GM12873 (cell line): ENCODE measurements at regions not wholly inside any gene's neighbourhood (a gene's known extent, or its start where the extent isn't known, plus 50 kb on each side); places are given as distances from the start of the nearest gene placed in this dataset.

Experiments used
- CTCF ChIP-seq: IDR thresholded peaks from 2 replicates; pipeline ENCODE4 v1.5.1; 2012; ENCODE audit warnings: low read depth, mild to moderate bottlenecking, moderate library complexity, low read length, control low read depth; ENCODE audit not compliant: insufficient read depth; ENCODE audit errors: missing control alignments

DNA sequence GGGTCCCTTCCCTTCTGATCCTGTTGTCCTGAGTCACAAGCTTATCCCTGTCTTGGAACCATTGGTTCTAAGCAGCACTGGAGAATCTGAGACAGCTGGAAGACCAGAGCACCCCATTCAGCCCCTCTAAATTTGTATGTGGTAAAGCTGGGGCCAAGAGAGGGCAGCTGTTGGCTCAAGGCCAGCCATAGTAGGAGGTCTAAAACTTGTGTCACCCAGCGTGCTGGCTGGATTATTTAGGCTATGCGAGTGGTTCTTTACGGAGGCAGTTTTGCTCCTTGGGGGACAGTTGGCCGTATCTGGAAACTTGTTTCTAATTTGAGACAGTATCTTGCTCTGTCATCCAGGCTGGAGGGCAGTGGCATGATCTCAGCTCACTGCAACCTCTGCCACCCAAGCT lies 69.6 kb upstream of the GSE1 start:
- TF ChIP-seq CTCF: no peak

DNA sequence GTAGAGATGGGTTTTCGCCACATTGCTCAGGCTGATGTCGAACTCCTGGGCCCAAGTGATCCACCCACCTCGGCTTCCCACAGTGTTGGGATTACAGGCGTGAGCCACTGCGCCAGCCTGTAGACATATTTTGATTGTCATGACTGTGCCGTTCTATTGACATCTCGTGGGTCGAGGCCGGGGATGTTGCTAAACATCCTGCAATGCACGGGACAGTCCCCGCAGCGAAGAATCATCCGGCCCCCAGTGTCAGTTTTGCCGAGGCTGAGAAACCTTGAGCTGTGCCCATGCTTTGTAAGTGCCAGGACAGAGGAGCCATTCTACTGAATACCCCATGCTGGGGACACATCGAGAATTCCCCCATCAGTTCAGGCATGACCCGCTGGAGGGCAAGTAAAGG lies 69.1 kb upstream of the GSE1 start:
- TF ChIP-seq CTCF: no peak

- no peak for TF ChIP-seq CTCF
These were observed 68.5 kb upstream of the GSE1 start for GRCh38 chr16:85544668-85545067.

GRCh38 chr16:85545227-85545818 lies 67.8 kb upstream of the GSE1 start:
- TF ChIP-seq CTCF: no peak

- no peak for TF ChIP-seq CTCF
These were observed 66.3 kb upstream of the GSE1 start for GRCh38 chr16:85546585-85547447.

DNA sequence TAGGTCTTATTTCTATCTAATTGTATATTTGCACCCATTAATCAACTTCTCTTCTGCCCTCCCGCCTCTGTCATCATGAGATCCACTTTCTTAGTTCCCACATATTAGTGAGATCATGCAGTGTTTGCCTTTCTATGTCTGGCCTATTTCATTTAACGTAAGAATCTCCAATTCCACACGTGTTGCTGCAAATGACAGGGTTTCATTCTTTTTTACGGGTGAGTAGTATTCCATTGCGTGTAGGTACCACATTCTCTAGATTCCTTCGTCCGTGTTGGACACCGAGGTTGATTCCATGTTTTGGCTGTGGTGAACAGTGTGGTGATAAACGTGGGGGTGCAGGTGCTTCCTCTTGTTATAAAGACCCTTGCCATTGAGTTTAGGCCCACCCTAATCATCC lies 64.7 kb upstream of the GSE1 start:
- no peak for TF ChIP-seq CTCF

DNA sequence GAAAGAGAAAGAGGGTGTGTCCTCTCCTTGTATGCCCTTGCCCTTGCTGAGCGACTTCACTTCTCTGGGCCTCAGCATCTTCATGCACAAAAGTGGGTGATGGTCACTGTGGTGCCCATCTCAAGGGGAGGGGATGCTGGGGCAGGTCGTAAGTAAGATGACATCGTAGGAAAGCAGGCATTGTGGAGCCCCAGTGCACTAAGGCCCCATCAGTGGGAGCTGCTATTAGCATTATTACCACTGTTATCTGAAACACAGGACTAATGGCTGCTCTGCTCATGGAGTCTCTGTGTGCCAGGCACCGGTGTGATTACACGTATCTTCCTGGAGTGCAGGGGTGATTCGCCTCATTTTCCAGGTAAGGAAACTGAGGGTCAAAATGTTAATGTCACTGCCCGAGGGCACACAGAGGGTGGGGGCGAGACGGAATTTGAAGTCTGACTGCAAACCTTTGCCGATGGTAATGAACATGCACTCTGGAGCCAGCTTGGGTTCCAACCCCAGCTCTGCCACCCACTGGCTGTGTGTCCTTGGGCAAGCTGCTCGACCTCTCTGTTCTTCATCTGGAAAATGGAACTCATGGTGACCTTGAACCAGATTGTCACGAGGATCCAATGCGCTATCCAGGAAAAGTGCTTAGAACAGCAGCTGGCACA lies 63.2 kb upstream of the GSE1 start:
- TF ChIP-seq CTCF: no peak
